Prostate gland (tissue), 2 donors: ENCODE measurements at regions not wholly inside any gene's neighbourhood (a gene's known extent, or its start where the extent isn't known, plus 50 kb on each side); places are given as distances from the start of the nearest gene placed in this dataset.

Source experiments
- DNase-seq: peaks from one replicate; pipeline ENCODE4 v3.0.0-alpha.2; 2019; ENCODE audit warnings: low spot score
- H3K27ac ChIP-seq, 2 donors: fragments of 200-600 bp; sonication (generic); 2 replicates each; pipeline ENCODE4 v1.5.1; 2017 to 2019
- H3K27me3 ChIP-seq: fragments of 200-600 bp; sonication (generic); replicated peaks from 2 replicates; pipeline ENCODE4 v1.5.1; 2019; ENCODE audit not compliant: insufficient read depth
- H3K36me3 ChIP-seq, 2 donors: fragments of 200-600 bp; sonication (generic); 1 replicate in 1 of 2; 2 replicates in 1 of 2; pipeline versions ENCODE4 v1.5.1 to v1.8.1; 2017 to 2019
- H3K4me1 ChIP-seq: fragments of 200-600 bp; sonication (generic); replicated peaks from 2 replicates; pipeline ENCODE4 v1.5.1; 2019
- H3K4me3 ChIP-seq, 2 donors: fragments of 200-600 bp; sonication (generic); 2 replicates each; pipeline ENCODE4 v1.5.1; 2017 to 2019
- H3K9me3 ChIP-seq: fragments of 200-600 bp; sonication (generic); 2 replicates; pipeline ENCODE4 v1.5.1; 2017
- CTCF ChIP-seq, 4 experiments: fragments of 200-600 bp in 2 of 4; fragments of 450-650 bp in 2 of 4; sonication (generic) in 2 of 4; IDR thresholded peaks; 1 replicate in 3 of 4; 2 replicates in 1 of 4; pipeline ENCODE4 v1.5.1; 2016 to 2019; ENCODE audit warnings: antibody characterized with exemption in 4 of 4, mild to moderate bottlenecking in 2 of 4, moderate library complexity in 2 of 4
- POLR2A ChIP-seq: fragments of 450-650 bp; IDR thresholded peaks from one replicate; pipeline ENCODE4 v1.6.1; 2016; ENCODE audit warnings: antibody characterized with exemption, mild to moderate bottlenecking
- POLR2AphosphoS5 ChIP-seq: sonication (generic); formaldehyde crosslinking; IDR thresholded peaks from one replicate; pipeline ENCODE4 v1.6.1; 2017; ENCODE audit warnings: antibody characterized with exemption
- WGBS: methylation state at CpG from one replicate; pipeline ENCODE4 v1.1.5; 2018; 5-methylcytosine and 5-hydroxymethylcytosine counted together
- intact Hi-C: fragments of 100-400 bp; cut with DNase I; formaldehyde crosslinking; loops from one replicate; pipeline ENCODE4 v1.14.2; 2022

GRCh38 chr18:46250812-46251173 is 146.6 kb downstream of the HAUS1 start:
- TF ChIP-seq POLR2AphosphoS5 (no peak), CTCF (IDR thresholded peaks at IDR 0.05) (no peak), POLR2A (no peak)
- peak overlapping the region; percentile 67 to 73 for H3K27ac ChIP-seq
- H3K36me3 ChIP-seq, result no peaks in the 10 kb centered on the region
- H3K4me3 ChIP-seq, result no peak overlapping the region
- intact Hi-C loops, result no loop called here
- 23% methylated on average over 2 of the region's 2 CpGs for WGBS
- no peaks in the 10 kb centered on the region for H3K27me3 ChIP-seq
- H3K4me1 ChIP-seq, result no peaks in the 10 kb centered on the region
- no peaks in the 10 kb centered on the region for H3K9me3 ChIP-seq
- no peak for DNase-seq

GRCh38 chr18:46252759-46253158 is 148.6 kb downstream of the HAUS1 start:
- no peaks in the 10 kb centered on the region for H3K4me1 ChIP-seq

GRCh38 chr18:46253498-46253897 is 149.3 kb downstream of the HAUS1 start:
- Histone ChIP-seq H3K9me3 (no peaks in the 10 kb centered on the region), H3K4me3 (no peak overlapping the region), H3K4me1 (no peaks in the 10 kb centered on the region), H3K27me3 (no peaks in the 10 kb centered on the region), H3K27ac (no peak overlapping the region), H3K36me3 (no peaks in the 10 kb centered on the region)
- WGBS, result 83% methylated on average over 2 of the region's 2 CpGs
- DNase-seq, result no peak
- intact Hi-C loops, result no loop called here
- TF ChIP-seq POLR2A (no peak), POLR2AphosphoS5 (no peak), CTCF (IDR thresholded peaks at IDR 0.05) (no peak)

More at GRCh38 chr18:46252759-46253158, 148.6 kb downstream of the HAUS1 start:
- H3K36me3 ChIP-seq, result no peaks in the 10 kb centered on the region
- DNase-seq, result no peak
- H3K27ac ChIP-seq, result no peak overlapping the region
- TF ChIP-seq POLR2AphosphoS5, result no peak
- TF ChIP-seq CTCF (IDR thresholded peaks at IDR 0.05), result no peak
- no peaks in the 10 kb centered on the region for H3K9me3 ChIP-seq
- intact Hi-C loops, result no loop called here
- H3K27me3 ChIP-seq, result no peaks in the 10 kb centered on the region
- no peak overlapping the region for H3K4me3 ChIP-seq
- 81% methylated on average over 2 of the region's 2 CpGs for WGBS

GRCh38 chr18:46256078-46256477 is 151.9 kb downstream of the HAUS1 start:
- no peaks in the 10 kb centered on the region for H3K27me3 ChIP-seq
- no peak for DNase-seq
- WGBS, result 21% methylated on average over 1 of the region's 1 CpG
- intact Hi-C loops, result no loop called here
- H3K4me3 ChIP-seq, result no peak overlapping the region
- H3K9me3 ChIP-seq, result no peaks in the 10 kb centered on the region
- TF ChIP-seq POLR2AphosphoS5 (no peak), POLR2A (no peak), CTCF (IDR thresholded peaks at IDR 0.05) (no peak)
- no peaks in the 10 kb centered on the region for H3K4me1 ChIP-seq
- H3K36me3 ChIP-seq, result no peaks in the 10 kb centered on the region
- no peak overlapping the region for H3K27ac ChIP-seq

- WGBS, result 80% methylated on average over 3 of the region's 3 CpGs
Observed at GRCh38 chr18:46257366-46257765, 153.2 kb downstream of the HAUS1 start.

More at GRCh38 chr18:46257366-46257765, 153.2 kb downstream of the HAUS1 start:
- Histone ChIP-seq H3K27me3 (no peaks in the 10 kb centered on the region), H3K27ac (no peak overlapping the region), H3K9me3 (no peaks in the 10 kb centered on the region), H3K4me3 (no peak overlapping the region), H3K4me1 (no peaks in the 10 kb centered on the region), H3K36me3 (no peaks in the 10 kb centered on the region)
- TF ChIP-seq POLR2A (no peak), POLR2AphosphoS5 (no peak), CTCF (IDR thresholded peaks at IDR 0.05) (no peak)
- intact Hi-C loops, result no loop called here
- no peak for DNase-seq
